HEK293 (cell line): ENCODE measurements at regions not wholly inside any gene's neighbourhood (a gene's known extent, or its start where the extent isn't known, plus 50 kb on each side); places are given as distances from the start of the nearest gene placed in this dataset.
"Not testable (repeated sequence)": the region's sequence is repeated elsewhere in the genome, so short reads cannot be mapped to it uniquely, and the experiment has no call there.

Experiments used
- CTCF ChIA-PET: fragments of 350-600 bp; formaldehyde crosslinking; extraction: SDS; loops from one replicate; lab custom pipeline; 2021; ENCODE audit warnings: antibody characterized with exemption; lab: Yijun Ruan, JAX
- POLR2A ChIA-PET: fragments of 300-600 bp; formaldehyde crosslinking; extraction: SDS; loops from one replicate; lab custom pipeline; 2020; ENCODE audit warnings: antibody characterized with exemption, inconsistent platforms; lab: Yijun Ruan, JAX
- H3K27ac ChIP-seq: fragments of 200-500 bp; sonication (Bioruptor generic); 2 replicates; pipeline ENCODE4 v1.5.1; 2014; ENCODE audit warnings: low read depth, low read length, control low read depth, inconsistent platforms; ENCODE audit errors: extremely low read depth
- H3K36me3 ChIP-seq, 2 experiments: fragments of 200-500 bp in 1 of 2; sonication (Bioruptor generic) in 1 of 2; 1 replicate in 1 of 2; 2 replicates in 1 of 2; pipeline ENCODE4 v1.5.1; 2014 to 2017; ENCODE audit warnings: inconsistent platforms in 2 of 2, low read length in 2 of 2; ENCODE audit not compliant: control insufficient read depth in 2 of 2, insufficient read depth in 1 of 2
- H3K4me1 ChIP-seq: fragments of 200-500 bp; sonication (Bioruptor generic); 2 replicates; pipeline ENCODE4 v1.5.1; 2014; ENCODE audit warnings: mild to moderate bottlenecking, low read length, inconsistent platforms; ENCODE audit not compliant: control insufficient read depth, insufficient read depth
- H3K4me3 ChIP-seq: 2 replicates; pipeline ENCODE4 v1.5.1; 2011; ENCODE audit warnings: low read depth, mild to moderate bottlenecking, control low read depth, low read length, moderate library complexity
- H3K9me3 ChIP-seq: fragments of 200-500 bp; sonication (Bioruptor generic); 2 replicates; pipeline ENCODE4 v1.5.1; 2014; ENCODE audit warnings: low read depth, low read length, inconsistent platforms; ENCODE audit not compliant: control insufficient read depth, insufficient read depth
- AEBP2 ChIP-seq: fragments of 450-650 bp; formaldehyde crosslinking; IDR thresholded peaks from 2 replicates; pipeline ENCODE4 v1.5.1; 2016; ENCODE audit warnings: missing biosample characterization, missing genetic modification characterization, borderline replicate concordance
- PRDM1 ChIP-seq: fragments of 450-650 bp; formaldehyde crosslinking; IDR thresholded peaks from 2 replicates; pipeline ENCODE4; 2016; ENCODE audit warnings: missing biosample characterization, missing genetic modification characterization
- PRDM6 ChIP-seq: fragments of 450-650 bp; formaldehyde crosslinking; IDR thresholded peaks from 2 replicates; pipeline ENCODE4 v1.5.1; 2017; ENCODE audit warnings: missing biosample characterization, missing genetic modification characterization
- WT1 ChIP-seq: fragments of 450-650 bp; formaldehyde crosslinking; IDR thresholded peaks from 2 replicates; pipeline ENCODE4 v1.5.1; 2016; ENCODE audit warnings: missing biosample characterization, missing genetic modification characterization
- ZBTB26 ChIP-seq: fragments of 450-650 bp; formaldehyde crosslinking; optimal IDR thresholded peaks from 2 replicates; pipeline ENCODE3; 2016; ENCODE audit warnings: missing biosample characterization, mild to moderate bottlenecking, missing genetic modification characterization
- ZBTB7A ChIP-seq: fragments of 450-650 bp; formaldehyde crosslinking; IDR thresholded peaks from 2 replicates; pipeline ENCODE4 v1.5.1; 2016; ENCODE audit warnings: low read depth, missing biosample characterization, missing genetic modification characterization
- ZFP3 ChIP-seq: fragments of 450-650 bp; formaldehyde crosslinking; IDR thresholded peaks from 2 replicates; pipeline ENCODE4 v1.5.1; 2016; ENCODE audit warnings: low read depth, missing biosample characterization, missing genetic modification characterization
- ZNF10 ChIP-seq: fragments of 450-650 bp; formaldehyde crosslinking; IDR thresholded peaks from 2 replicates; pipeline ENCODE4 v1.5.1; 2017; ENCODE audit warnings: missing biosample characterization, missing genetic modification characterization
- ZNF132 ChIP-seq: fragments of 450-650 bp; formaldehyde crosslinking; IDR thresholded peaks from 2 replicates; pipeline ENCODE4 v1.5.1; 2017; ENCODE audit warnings: missing biosample characterization, missing genetic modification characterization, borderline replicate concordance
- ZNF140 ChIP-seq: fragments of 450-650 bp; formaldehyde crosslinking; IDR thresholded peaks from 2 replicates; pipeline ENCODE4 v1.5.1; 2016; ENCODE audit warnings: missing biosample characterization, missing genetic modification characterization
- ZNF155 ChIP-seq: fragments of 450-650 bp; formaldehyde crosslinking; IDR thresholded peaks from 2 replicates; pipeline ENCODE4 v1.5.1; 2016; ENCODE audit warnings: missing biosample characterization, missing genetic modification characterization
- ZNF311 ChIP-seq: fragments of 450-650 bp; formaldehyde crosslinking; IDR thresholded peaks from 2 replicates; pipeline ENCODE4 v1.5.1; 2017; ENCODE audit warnings: missing biosample characterization, missing genetic modification characterization, borderline replicate concordance
- ZNF341 ChIP-seq: fragments of 450-650 bp; formaldehyde crosslinking; IDR thresholded peaks from 2 replicates; pipeline ENCODE4; 2016; ENCODE audit warnings: low read depth, missing biosample characterization, missing genetic modification characterization
- ZNF416 ChIP-seq: fragments of 450-650 bp; formaldehyde crosslinking; IDR thresholded peaks from 2 replicates; pipeline ENCODE4 v1.5.1; 2016; ENCODE audit warnings: missing biosample characterization, missing genetic modification characterization
- ZNF423 ChIP-seq: fragments of 450-650 bp; formaldehyde crosslinking; IDR thresholded peaks from 2 replicates; pipeline ENCODE4 v1.5.1; 2016; ENCODE audit warnings: missing biosample characterization, missing genetic modification characterization
- ZNF488 ChIP-seq: fragments of 450-650 bp; formaldehyde crosslinking; IDR thresholded peaks from 2 replicates; pipeline ENCODE4 v1.5.1; 2016; ENCODE audit warnings: missing biosample characterization, missing genetic modification characterization
- ZNF530 ChIP-seq: fragments of 450-650 bp; formaldehyde crosslinking; IDR thresholded peaks from 2 replicates; pipeline ENCODE4 v1.5.1; 2016; ENCODE audit warnings: low read depth, missing biosample characterization, missing genetic modification characterization
- ZNF544 ChIP-seq: fragments of 450-650 bp; formaldehyde crosslinking; IDR thresholded peaks from 2 replicates; pipeline ENCODE4 v1.5.0; 2017; ENCODE audit warnings: missing biosample characterization, missing genetic modification characterization
- ZNF561 ChIP-seq: fragments of 450-650 bp; IDR thresholded peaks from 2 replicates; pipeline ENCODE4 v1.5.1; 2018; ENCODE audit warnings: missing biosample characterization, missing genetic modification characterization, borderline replicate concordance
- ZNF658 ChIP-seq: fragments of 450-650 bp; formaldehyde crosslinking; IDR thresholded peaks from 2 replicates; pipeline ENCODE4; 2016; ENCODE audit warnings: missing biosample characterization, missing genetic modification characterization
- ZNF664 ChIP-seq: fragments of 450-650 bp; formaldehyde crosslinking; IDR thresholded peaks from 2 replicates; pipeline ENCODE4 v1.5.1; 2016; ENCODE audit warnings: missing biosample characterization, missing genetic modification characterization
- ZNF701 ChIP-seq: fragments of 450-650 bp; formaldehyde crosslinking; IDR thresholded peaks from 2 replicates; pipeline ENCODE4 v1.5.1; 2016; ENCODE audit warnings: missing biosample characterization, missing genetic modification characterization
- ZNF768 ChIP-seq: fragments of 450-650 bp; formaldehyde crosslinking; IDR thresholded peaks from 2 replicates; pipeline ENCODE4 v1.5.1; 2018; ENCODE audit warnings: missing biosample characterization, mild to moderate bottlenecking, missing genetic modification characterization
- ZNF776 ChIP-seq: fragments of 450-650 bp; formaldehyde crosslinking; IDR thresholded peaks from 2 replicates; pipeline ENCODE4 v1.5.0; 2017; ENCODE audit warnings: missing biosample characterization, missing genetic modification characterization, borderline replicate concordance
- ZNF777 ChIP-seq: fragments of 450-650 bp; formaldehyde crosslinking; IDR thresholded peaks from 2 replicates; pipeline ENCODE4 v1.5.1; 2017; ENCODE audit warnings: missing biosample characterization, missing genetic modification characterization, borderline replicate concordance
- ZXDB ChIP-seq: fragments of 450-650 bp; formaldehyde crosslinking; IDR thresholded peaks from 2 replicates; pipeline ENCODE4 v1.5.1; 2016; ENCODE audit warnings: missing biosample characterization, missing genetic modification characterization

GRCh38 chr6:141922898-141923297, 209.8 kb upstream of the GJE1 start (continued):
- no peak for TF ChIP-seq ZNF488 (tag by site-specific recombination)
- no peak for TF ChIP-seq ZFP3 (tag by site-specific recombination)
- TF ChIP-seq ZNF416 (tag by site-specific recombination), result no peak
- no peak for TF ChIP-seq ZNF341
- TF ChIP-seq ZNF10 (tag by site-specific recombination), result no peak

- H3K9me3 ChIP-seq, H3K27ac ChIP-seq, H3K36me3 ChIP-seq, POLR2A ChIA-PET, H3K4me1 ChIP-seq, H3K4me3 ChIP-seq, CTCF ChIA-PET: not testable (repeated sequence)
Measured at GRCh38 chr6:141916682-141917505, 215.8 kb upstream of the GJE1 start.

GRCh38 chr6:141914646-141915045, 218.1 kb upstream of the GJE1 start:
- no peaks in the 10 kb centered on the region for H3K4me1 ChIP-seq
- CTCF ChIA-PET, result interaction anchor here (0.7 kb wide), 1 partner anchor 238 kb away, joined by 3 read pairs; no protein-coding TSS in a partner anchor
- TF ChIP-seq ZNF155 (no peak), ZNF561 (tag by site-specific recombination) (no peak), ZNF776 (tag by site-specific recombination) (no peak), PRDM6 (no peak), ZXDB (tag by site-specific recombination) (no peak), ZNF132 (tag by site-specific recombination) (no peak), ZNF777 (tag by site-specific recombination) (no peak), ZNF530 (tag by site-specific recombination) (no peak), ZNF140 (no peak), ZNF701 (tag by site-specific recombination) (no peak), PRDM1 (tag by site-specific recombination) (no peak)
- no peaks in the 10 kb centered on the region for H3K9me3 ChIP-seq
- no peaks in the 10 kb centered on the region for H3K36me3 ChIP-seq
- H3K27ac ChIP-seq, result no peak overlapping the region
- H3K4me3 ChIP-seq, result no peak overlapping the region
- POLR2A ChIA-PET, result no interaction called here

- no peaks in the 10 kb centered on the region for H3K4me1 ChIP-seq
- H3K4me3 ChIP-seq, result no peak overlapping the region
- no peaks in the 10 kb centered on the region for H3K36me3 ChIP-seq
- no peak overlapping the region for H3K27ac ChIP-seq
- CTCF ChIA-PET, result no interaction called here
- H3K9me3 ChIP-seq, result no peaks in the 10 kb centered on the region
- POLR2A ChIA-PET, result no interaction called here
- TF ChIP-seq ZBTB7A (tag by site-specific recombination) (no peak), AEBP2 (tag by site-specific recombination) (no peak), ZNF658 (no peak), ZBTB26 (tag by site-specific recombination) (no peak), ZNF768 (tag by site-specific recombination) (no peak), ZNF664 (tag by site-specific recombination) (no peak), ZFP3 (tag by site-specific recombination) (no peak), WT1 (no peak), ZNF311 (no peak), ZNF544 (tag by site-specific recombination) (no peak), ZNF423 (no peak)
Measured at GRCh38 chr6:141906569-141907080, 226.1 kb upstream of the GJE1 start.
